ENCODE measurements at regions not wholly inside any gene's neighbourhood (a gene's known extent, or its start where the extent isn't known, plus 50 kb on each side); places are given as distances from the start of the nearest gene placed in this dataset.
A peak's percentile ranks its signal among the peaks of the same experiment; 100 is the strongest.

DNA sequence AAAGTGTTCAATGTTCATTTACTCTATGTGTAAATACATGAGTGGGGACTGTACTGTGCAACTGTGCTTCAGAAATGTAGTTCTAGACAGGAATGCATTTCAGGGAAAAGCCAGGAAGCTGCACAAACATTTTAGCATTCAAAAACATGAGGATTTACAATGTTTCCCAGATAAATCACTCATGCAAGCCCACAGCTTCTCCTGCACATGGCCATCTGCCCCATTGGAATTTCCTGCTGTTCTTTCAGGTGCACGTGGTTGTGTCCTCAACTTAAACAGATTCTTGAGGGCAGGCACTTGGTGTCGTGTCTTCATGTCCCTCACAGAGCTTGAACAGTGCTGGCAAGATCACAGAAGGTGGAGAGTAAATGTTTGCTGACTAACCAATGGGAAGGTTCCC is 101.5 kb downstream of the UNC5CL start:
- Histone ChIP-seq H3K4me2 (no peak overlapping the region), H3K4me3 (no peak overlapping the region), H3K27ac (no peak overlapping the region), H4K20me1 (ENCODE audit: insufficient read depth) (no peaks in the 10 kb centered on the region), H3K9me3 (ENCODE audit: insufficient read depth, low read depth) (no peaks in the 10 kb centered on the region), H2AFZ (no peak overlapping the region), H3F3A (ENCODE audit: insufficient read depth, low read depth) (no peaks in the 10 kb centered on the region), H3K36me3 (ENCODE audit: low read depth) (no peaks in the 10 kb centered on the region), H3K27me3 (ENCODE audit: insufficient read depth, low read depth) (no peaks in the 10 kb centered on the region), H3K79me2 (ENCODE audit: low read depth) (no peaks in the 10 kb centered on the region), H3K4me1 (replicated peaks; ENCODE audit: insufficient read depth) (no peaks in the 10 kb centered on the region), H3K9me2 (ENCODE audit: insufficient read depth) (no peaks in the 10 kb centered on the region)
- CTCF ChIA-PET, result no interaction called here
- no peak for TF ChIP-seq EZH2 (IDR thresholded peaks at IDR 0.05; ENCODE audit: low read depth)
- TF ChIP-seq, protein P1, sequence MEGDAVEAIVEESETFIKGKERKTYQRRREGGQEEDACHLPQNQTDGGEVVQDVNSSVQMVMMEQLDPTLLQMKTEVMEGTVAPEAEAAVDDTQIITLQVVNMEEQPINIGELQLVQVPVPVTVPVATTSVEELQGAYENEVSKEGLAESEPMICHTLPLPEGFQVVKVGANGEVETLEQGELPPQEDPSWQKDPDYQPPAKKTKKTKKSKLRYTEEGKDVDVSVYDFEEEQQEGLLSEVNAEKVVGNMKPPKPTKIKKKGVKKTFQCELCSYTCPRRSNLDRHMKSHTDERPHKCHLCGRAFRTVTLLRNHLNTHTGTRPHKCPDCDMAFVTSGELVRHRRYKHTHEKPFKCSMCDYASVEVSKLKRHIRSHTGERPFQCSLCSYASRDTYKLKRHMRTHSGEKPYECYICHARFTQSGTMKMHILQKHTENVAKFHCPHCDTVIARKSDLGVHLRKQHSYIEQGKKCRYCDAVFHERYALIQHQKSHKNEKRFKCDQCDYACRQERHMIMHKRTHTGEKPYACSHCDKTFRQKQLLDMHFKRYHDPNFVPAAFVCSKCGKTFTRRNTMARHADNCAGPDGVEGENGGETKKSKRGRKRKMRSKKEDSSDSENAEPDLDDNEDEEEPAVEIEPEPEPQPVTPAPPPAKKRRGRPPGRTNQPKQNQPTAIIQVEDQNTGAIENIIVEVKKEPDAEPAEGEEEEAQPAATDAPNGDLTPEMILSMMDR (conservative IDR thresholded peaks at IDR 0.05), result no peak
- no peak for DNase-seq
- BruUV-seq (replicated peaks), result no TSS peak
- intact Hi-C loops (cut with micrococcal nuclease; ENCODE audit: unreplicated experiment), result no loop called here
- POLR2A ChIA-PET (ENCODE audit: unreplicated experiment), result no interaction called here

GRCh38 chr6:40936818-40937251 is 102.2 kb downstream of the UNC5CL start:
- Histone ChIP-seq H3K36me3 (ENCODE audit: low read depth) (no peaks in the 10 kb centered on the region), H3F3A (ENCODE audit: insufficient read depth, low read depth) (no peaks in the 10 kb centered on the region), H3K9me2 (ENCODE audit: insufficient read depth) (no peaks in the 10 kb centered on the region), H3K4me2 (no peak overlapping the region), H3K4me3 (no peak overlapping the region), H3K79me2 (ENCODE audit: low read depth) (no peaks in the 10 kb centered on the region), H2AFZ (no peak overlapping the region), H4K20me1 (ENCODE audit: insufficient read depth) (no peaks in the 10 kb centered on the region), H3K27ac (no peak overlapping the region), H3K27me3 (ENCODE audit: insufficient read depth, low read depth) (no peaks in the 10 kb centered on the region), H3K9me3 (ENCODE audit: insufficient read depth, low read depth) (no peaks in the 10 kb centered on the region), H3K4me1 (replicated peaks; ENCODE audit: insufficient read depth) (no peaks in the 10 kb centered on the region)
- POLR2A ChIA-PET (ENCODE audit: unreplicated experiment), result no interaction called here
- TF ChIP-seq, protein P1 (conservative IDR thresholded peaks at IDR 0.05), result no peak
- no peak for TF ChIP-seq EZH2 (IDR thresholded peaks at IDR 0.05; ENCODE audit: low read depth)
- intact Hi-C loops (cut with micrococcal nuclease; ENCODE audit: unreplicated experiment), result no loop called here
- no TSS peak for BruUV-seq (replicated peaks)
- CTCF ChIA-PET, result no interaction called here
- peak; percentile 12 to 72 for DNase-seq

- no peak overlapping the region for H3K4me2 ChIP-seq
- H3K4me1 ChIP-seq (replicated peaks; ENCODE audit: insufficient read depth), result no peaks in the 10 kb centered on the region
- H3K27me3 ChIP-seq (ENCODE audit: insufficient read depth, low read depth), result no peaks in the 10 kb centered on the region
- no peak overlapping the region for H2AFZ ChIP-seq
- no peaks in the 10 kb centered on the region for H4K20me1 ChIP-seq (ENCODE audit: insufficient read depth)
- TF ChIP-seq EZH2 (IDR thresholded peaks at IDR 0.05; ENCODE audit: low read depth), result no peak
- TF ChIP-seq, protein P1 (conservative IDR thresholded peaks at IDR 0.05), result no peak
- H3K36me3 ChIP-seq (ENCODE audit: low read depth), result no peaks in the 10 kb centered on the region
- intact Hi-C loops (cut with micrococcal nuclease; ENCODE audit: unreplicated experiment), result no loop called here
- H3K4me3 ChIP-seq, result no peak overlapping the region
- no peaks in the 10 kb centered on the region for H3K9me3 ChIP-seq (ENCODE audit: insufficient read depth, low read depth)
- no peak overlapping the region for H3K27ac ChIP-seq
- no peak for DNase-seq
- H3K79me2 ChIP-seq (ENCODE audit: low read depth), result no peaks in the 10 kb centered on the region
- ChIA-PET POLR2A (ENCODE audit: unreplicated experiment) (no interaction called here), CTCF (no interaction called here)
- H3K9me2 ChIP-seq (ENCODE audit: insufficient read depth), result no peaks in the 10 kb centered on the region
- no peaks in the 10 kb centered on the region for H3F3A ChIP-seq (ENCODE audit: insufficient read depth, low read depth)
- BruUV-seq (replicated peaks), result no TSS peak
Measured at GRCh38 chr6:40933864-40934263, 105.2 kb downstream of the UNC5CL start.

All from PC-9 (cell line).